HEK293 (cell line): ENCODE measurements at regions not wholly inside any gene's neighbourhood (a gene's known extent, or its start where the extent isn't known, plus 50 kb on each side); places are given as distances from the start of the nearest gene placed in this dataset.

Source experiments
- CTCF ChIA-PET: fragments of 350-600 bp; formaldehyde crosslinking; extraction: SDS; loops from one replicate; lab custom pipeline; 2021; ENCODE audit warnings: antibody characterized with exemption; lab: Yijun Ruan, JAX
- POLR2A ChIA-PET: fragments of 300-600 bp; formaldehyde crosslinking; extraction: SDS; loops from one replicate; lab custom pipeline; 2020; ENCODE audit warnings: antibody characterized with exemption, inconsistent platforms; lab: Yijun Ruan, JAX
- H3K27ac ChIP-seq: fragments of 200-500 bp; sonication (Bioruptor generic); 2 replicates; pipeline ENCODE4 v1.5.1; 2014; ENCODE audit warnings: low read depth, low read length, control low read depth, inconsistent platforms; ENCODE audit errors: extremely low read depth
- H3K36me3 ChIP-seq, 2 experiments: fragments of 200-500 bp in 1 of 2; sonication (Bioruptor generic) in 1 of 2; 1 replicate in 1 of 2; 2 replicates in 1 of 2; pipeline ENCODE4 v1.5.1; 2014 to 2017; ENCODE audit warnings: inconsistent platforms in 2 of 2, low read length in 2 of 2; ENCODE audit not compliant: control insufficient read depth in 2 of 2, insufficient read depth in 1 of 2
- H3K4me1 ChIP-seq: fragments of 200-500 bp; sonication (Bioruptor generic); 2 replicates; pipeline ENCODE4 v1.5.1; 2014; ENCODE audit warnings: mild to moderate bottlenecking, low read length, inconsistent platforms; ENCODE audit not compliant: control insufficient read depth, insufficient read depth
- H3K4me3 ChIP-seq: 2 replicates; pipeline ENCODE4 v1.5.1; 2011; ENCODE audit warnings: low read depth, mild to moderate bottlenecking, control low read depth, low read length, moderate library complexity
- H3K9me3 ChIP-seq: fragments of 200-500 bp; sonication (Bioruptor generic); 2 replicates; pipeline ENCODE4 v1.5.1; 2014; ENCODE audit warnings: low read depth, low read length, inconsistent platforms; ENCODE audit not compliant: control insufficient read depth, insufficient read depth
- BCL11A ChIP-seq: fragments of 450-650 bp; formaldehyde crosslinking; IDR thresholded peaks from 2 replicates; pipeline ENCODE4 v1.5.1; 2016; ENCODE audit warnings: low read depth, missing biosample characterization, missing genetic modification characterization
- CTCF ChIP-seq: fragments of 450-650 bp; formaldehyde crosslinking; IDR thresholded peaks from 2 replicates; pipeline ENCODE4 v1.5.1; 2016; ENCODE audit warnings: missing biosample characterization, missing genetic modification characterization
- GLIS1 ChIP-seq: fragments of 450-650 bp; formaldehyde crosslinking; IDR thresholded peaks from 2 replicates; pipeline ENCODE4 v1.5.1; 2016; ENCODE audit warnings: missing biosample characterization, missing genetic modification characterization
- IKZF3 ChIP-seq: fragments of 450-650 bp; IDR thresholded peaks from 2 replicates; pipeline ENCODE4 v1.5.0; 2018; ENCODE audit warnings: missing biosample characterization, mild to moderate bottlenecking, missing genetic modification characterization, moderate library complexity
- KLF8 ChIP-seq: fragments of 450-650 bp; formaldehyde crosslinking; IDR thresholded peaks from 2 replicates; pipeline ENCODE4 v1.5.1; 2016; ENCODE audit warnings: missing biosample characterization, missing genetic modification characterization
- OVOL3 ChIP-seq: fragments of 450-650 bp; formaldehyde crosslinking; IDR thresholded peaks from 2 replicates; pipeline ENCODE4 v1.5.1; 2016; ENCODE audit warnings: missing biosample characterization, missing genetic modification characterization
- PRDM10 ChIP-seq: fragments of 450-650 bp; formaldehyde crosslinking; IDR thresholded peaks from 2 replicates; pipeline ENCODE4 v1.5.1; 2016; ENCODE audit warnings: missing biosample characterization, missing genetic modification characterization
- YY1 ChIP-seq: fragments of 450-650 bp; formaldehyde crosslinking; IDR thresholded peaks from 2 replicates; pipeline ENCODE4 v1.5.1; 2018; ENCODE audit warnings: missing biosample characterization, missing genetic modification characterization
- ZBTB44 ChIP-seq: fragments of 450-650 bp; IDR thresholded peaks from 2 replicates; pipeline ENCODE4 v1.5.1; 2018; ENCODE audit warnings: missing biosample characterization, mild to moderate bottlenecking, missing genetic modification characterization
- ZNF112 ChIP-seq: fragments of 450-650 bp; formaldehyde crosslinking; IDR thresholded peaks from 2 replicates; pipeline ENCODE4 v1.5.0; 2017; ENCODE audit warnings: missing biosample characterization, missing genetic modification characterization
- ZNF133 ChIP-seq: fragments of 450-650 bp; formaldehyde crosslinking; IDR thresholded peaks from 2 replicates; pipeline ENCODE4 v1.5.1; 2016; ENCODE audit warnings: missing biosample characterization, missing genetic modification characterization
- ZNF169 ChIP-seq: fragments of 450-650 bp; formaldehyde crosslinking; IDR thresholded peaks from 2 replicates; pipeline ENCODE4 v1.5.1; 2016; ENCODE audit warnings: missing biosample characterization, missing genetic modification characterization
- ZNF280C ChIP-seq: fragments of 450-650 bp; formaldehyde crosslinking; IDR thresholded peaks from 2 replicates; pipeline ENCODE4 v1.5.1; 2016; ENCODE audit warnings: missing biosample characterization, missing genetic modification characterization
- ZNF48 ChIP-seq: fragments of 450-650 bp; formaldehyde crosslinking; IDR thresholded peaks from 2 replicates; pipeline ENCODE4 v1.5.1; 2016; ENCODE audit warnings: missing biosample characterization, missing genetic modification characterization
- ZNF561 ChIP-seq: fragments of 450-650 bp; IDR thresholded peaks from 2 replicates; pipeline ENCODE4 v1.5.1; 2018; ENCODE audit warnings: missing biosample characterization, missing genetic modification characterization, borderline replicate concordance
- ZNF747 ChIP-seq: fragments of 450-650 bp; formaldehyde crosslinking; IDR thresholded peaks from 2 replicates; pipeline ENCODE4 v1.5.1; 2016; ENCODE audit warnings: missing biosample characterization, missing genetic modification characterization
- ZSCAN4 ChIP-seq: fragments of 450-650 bp; formaldehyde crosslinking; IDR thresholded peaks from 2 replicates; pipeline ENCODE4 v1.5.1; 2017; ENCODE audit warnings: missing biosample characterization, missing genetic modification characterization

GRCh38 chr3:6640907-6641306 lies 220.0 kb upstream of the GRM7 start:
- H3K9me3 ChIP-seq: no peaks in the 10 kb centered on the region
- H3K4me3 ChIP-seq: no peak overlapping the region
- CTCF ChIA-PET: no interaction called here

GRCh38 chr3:6644070-6644929 lies 216.6 kb upstream of the GRM7 start:
- ChIA-PET POLR2A (no interaction called here), CTCF (no interaction called here)
- no peaks in the 10 kb centered on the region for H3K9me3 ChIP-seq
- no peaks in the 10 kb centered on the region for H3K4me1 ChIP-seq
- no peak overlapping the region for H3K27ac ChIP-seq
- H3K4me3 ChIP-seq: no peak overlapping the region
- H3K36me3 ChIP-seq: no peaks in the 10 kb centered on the region
- TF ChIP-seq ZNF112 (tag by site-specific recombination) (no peak), GLIS1 (tag by site-specific recombination) (no peak), YY1 (tag by site-specific recombination) (no peak), BCL11A (no peak), IKZF3 (tag by site-specific recombination) (no peak), ZNF561 (no peak), ZNF48 (tag by site-specific recombination) (no peak), ZNF133 (tag by site-specific recombination) (no peak), ZBTB44 (tag by site-specific recombination) (no peak), ZNF747 (tag by site-specific recombination) (no peak), PRDM10 (tag by site-specific recombination) (no peak), CTCF (no peak), OVOL3 (tag by site-specific recombination) (no peak), KLF8 (no peak)

More at GRCh38 chr3:6640907-6641306, 220.0 kb upstream of the GRM7 start:
- Histone ChIP-seq H3K4me1 (no peaks in the 10 kb centered on the region), H3K27ac (no peak overlapping the region), H3K36me3 (no peaks in the 10 kb centered on the region)
- no peak for TF ChIP-seq ZNF280C (tag by site-specific recombination)
- 0 out of 2 replicates have a peak, but pooled peaks have one; percentile 19 for TF ChIP-seq ZNF133 (tag by site-specific recombination)
- TF ChIP-seq ZSCAN4 (tag by site-specific recombination): no peak
- no peak for TF ChIP-seq ZNF169 (tag by site-specific recombination)
- POLR2A ChIA-PET: no interaction called here
